ENCODE measurements at regions not wholly inside any gene's neighbourhood (a gene's known extent, or its start where the extent isn't known, plus 50 kb on each side); places are given as distances from the start of the nearest gene placed in this dataset.

- Histone ChIP-seq H3K4me1 (ENCODE audit: low read length) (no peaks in the 10 kb centered on the region), H3K9me3 (replicated peaks; ENCODE audit: insufficient read depth, low read length) (no peaks in the 10 kb centered on the region), H3K9me2 (replicated peaks; ENCODE audit: insufficient read depth, low read length) (no peaks in the 10 kb centered on the region), H3K27ac (ENCODE audit: low read length) (no peak overlapping the region), H2AFZ (ENCODE audit: low read length) (no peak overlapping the region), H3K79me2 (ENCODE audit: low read length) (no peaks in the 10 kb centered on the region), H3F3A (ENCODE audit: insufficient read depth, low read length) (no peaks in the 10 kb centered on the region), H4K20me1 (ENCODE audit: insufficient read depth, low read length) (no peaks in the 10 kb centered on the region), H3K9ac (ENCODE audit: low read length) (no peak overlapping the region), H3K36me3 (replicated peaks; ENCODE audit: insufficient read depth, low read length) (no peaks in the 10 kb centered on the region), H3K4me2 (ENCODE audit: low read depth, low read length) (no peak overlapping the region), H3K27me3 (replicated peaks; ENCODE audit: insufficient read depth, low read length) (no peaks in the 10 kb centered on the region), H3K4me3 (ENCODE audit: low read length) (no peak overlapping the region)
- DNase-seq: no peak
- TF ChIP-seq EZH2phosphoT487 (IDR thresholded peaks at IDR 0.05; ENCODE audit: low read length) (no peak), EZH2 (optimal IDR thresholded peaks at IDR 0.05; ENCODE audit: low read depth, low read length) (no peak)
Observed at GRCh38 chr3:170765419-170766078, 104.4 kb downstream of the RPL22L1 start.

DNA sequence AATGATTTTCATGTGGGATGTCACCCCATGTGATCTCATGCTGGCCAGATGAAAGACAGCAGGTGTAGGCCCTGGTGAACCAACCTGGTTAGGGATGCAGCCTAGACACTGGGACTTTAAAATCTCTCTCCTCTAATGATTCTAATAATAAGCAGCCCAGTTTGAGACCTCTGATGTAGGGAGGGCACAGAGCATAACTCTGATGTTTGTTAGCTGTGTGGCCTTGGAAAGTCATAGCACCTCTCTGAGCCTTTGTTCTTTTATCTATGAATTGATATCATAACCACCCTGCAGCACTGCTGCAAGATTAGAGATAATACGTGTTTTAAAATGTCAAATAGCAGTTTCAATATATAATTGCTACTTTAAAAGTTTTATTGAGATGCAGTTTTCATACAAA lies 106.0 kb downstream of the RPL22L1 start:
- no peaks in the 10 kb centered on the region for H3K4me1 ChIP-seq (ENCODE audit: low read length)
- no peak overlapping the region for H2AFZ ChIP-seq (ENCODE audit: low read length)
- H3K9me2 ChIP-seq (replicated peaks; ENCODE audit: insufficient read depth, low read length): no peaks in the 10 kb centered on the region
- H4K20me1 ChIP-seq (ENCODE audit: insufficient read depth, low read length): no peaks in the 10 kb centered on the region
- H3K9me3 ChIP-seq (replicated peaks; ENCODE audit: insufficient read depth, low read length): no peaks in the 10 kb centered on the region
- no peak overlapping the region for H3K9ac ChIP-seq (ENCODE audit: low read length)
- DNase-seq: no peak
- H3K27ac ChIP-seq (ENCODE audit: low read length): no peak overlapping the region
- H3K79me2 ChIP-seq (ENCODE audit: low read length): no peaks in the 10 kb centered on the region
- H3K27me3 ChIP-seq (replicated peaks; ENCODE audit: insufficient read depth, low read length): no peaks in the 10 kb centered on the region
- no peak overlapping the region for H3K4me3 ChIP-seq (ENCODE audit: low read length)
- no peak for TF ChIP-seq EZH2phosphoT487 (IDR thresholded peaks at IDR 0.05; ENCODE audit: low read length)
- TF ChIP-seq EZH2 (optimal IDR thresholded peaks at IDR 0.05; ENCODE audit: low read depth, low read length): no peak
- TF ChIP-seq, protein P1, sequence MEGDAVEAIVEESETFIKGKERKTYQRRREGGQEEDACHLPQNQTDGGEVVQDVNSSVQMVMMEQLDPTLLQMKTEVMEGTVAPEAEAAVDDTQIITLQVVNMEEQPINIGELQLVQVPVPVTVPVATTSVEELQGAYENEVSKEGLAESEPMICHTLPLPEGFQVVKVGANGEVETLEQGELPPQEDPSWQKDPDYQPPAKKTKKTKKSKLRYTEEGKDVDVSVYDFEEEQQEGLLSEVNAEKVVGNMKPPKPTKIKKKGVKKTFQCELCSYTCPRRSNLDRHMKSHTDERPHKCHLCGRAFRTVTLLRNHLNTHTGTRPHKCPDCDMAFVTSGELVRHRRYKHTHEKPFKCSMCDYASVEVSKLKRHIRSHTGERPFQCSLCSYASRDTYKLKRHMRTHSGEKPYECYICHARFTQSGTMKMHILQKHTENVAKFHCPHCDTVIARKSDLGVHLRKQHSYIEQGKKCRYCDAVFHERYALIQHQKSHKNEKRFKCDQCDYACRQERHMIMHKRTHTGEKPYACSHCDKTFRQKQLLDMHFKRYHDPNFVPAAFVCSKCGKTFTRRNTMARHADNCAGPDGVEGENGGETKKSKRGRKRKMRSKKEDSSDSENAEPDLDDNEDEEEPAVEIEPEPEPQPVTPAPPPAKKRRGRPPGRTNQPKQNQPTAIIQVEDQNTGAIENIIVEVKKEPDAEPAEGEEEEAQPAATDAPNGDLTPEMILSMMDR (IDR thresholded peaks at IDR 0.05; ENCODE audit: low read length): no peak
- no peaks in the 10 kb centered on the region for H3K36me3 ChIP-seq (replicated peaks; ENCODE audit: insufficient read depth, low read length)
- H3F3A ChIP-seq (ENCODE audit: insufficient read depth, low read length): no peaks in the 10 kb centered on the region
- no peak overlapping the region for H3K4me2 ChIP-seq (ENCODE audit: low read depth, low read length)

DNA sequence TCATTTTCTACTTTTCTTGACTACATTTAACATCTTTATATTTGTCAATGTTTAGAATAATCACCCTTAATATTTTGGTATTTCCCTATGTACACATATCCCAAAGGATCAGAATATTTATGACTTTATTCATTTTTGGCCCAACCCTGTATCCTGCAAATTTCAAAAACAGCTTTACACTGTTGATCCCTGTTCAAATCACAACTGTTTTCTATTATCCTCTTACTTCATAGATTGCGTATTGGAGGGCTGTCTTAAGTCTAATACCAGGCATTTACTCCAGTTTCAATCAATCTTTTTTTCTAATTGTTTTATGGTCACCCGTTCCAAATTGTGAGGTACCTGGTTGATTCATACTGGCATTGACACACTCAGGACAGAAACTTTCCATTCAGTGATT lies 107.9 kb downstream of the RPL22L1 start:
- H3K79me2 ChIP-seq (ENCODE audit: low read length): no peaks in the 10 kb centered on the region
- H3K4me1 ChIP-seq (ENCODE audit: low read length): no peaks in the 10 kb centered on the region
- H3K4me3 ChIP-seq (ENCODE audit: low read length): no peak overlapping the region
- H3F3A ChIP-seq (ENCODE audit: insufficient read depth, low read length): no peaks in the 10 kb centered on the region
- H2AFZ ChIP-seq (ENCODE audit: low read length): no peak overlapping the region
- no peaks in the 10 kb centered on the region for H4K20me1 ChIP-seq (ENCODE audit: insufficient read depth, low read length)
- DNase-seq: no peak
- H3K9me3 ChIP-seq (replicated peaks; ENCODE audit: insufficient read depth, low read length): no peaks in the 10 kb centered on the region
- H3K4me2 ChIP-seq (ENCODE audit: low read depth, low read length): no peak overlapping the region
- H3K9me2 ChIP-seq (replicated peaks; ENCODE audit: insufficient read depth, low read length): no peaks in the 10 kb centered on the region
- H3K27me3 ChIP-seq (replicated peaks; ENCODE audit: insufficient read depth, low read length): no peaks in the 10 kb centered on the region
- TF ChIP-seq, protein P1 (IDR thresholded peaks at IDR 0.05; ENCODE audit: low read length): no peak
- TF ChIP-seq EZH2 (optimal IDR thresholded peaks at IDR 0.05; ENCODE audit: low read depth, low read length) (no peak), EZH2phosphoT487 (IDR thresholded peaks at IDR 0.05; ENCODE audit: low read length) (no peak)
- no peak overlapping the region for H3K9ac ChIP-seq (ENCODE audit: low read length)
- no peak overlapping the region for H3K27ac ChIP-seq (ENCODE audit: low read length)
- no peaks in the 10 kb centered on the region for H3K36me3 ChIP-seq (replicated peaks; ENCODE audit: insufficient read depth, low read length)

DNA sequence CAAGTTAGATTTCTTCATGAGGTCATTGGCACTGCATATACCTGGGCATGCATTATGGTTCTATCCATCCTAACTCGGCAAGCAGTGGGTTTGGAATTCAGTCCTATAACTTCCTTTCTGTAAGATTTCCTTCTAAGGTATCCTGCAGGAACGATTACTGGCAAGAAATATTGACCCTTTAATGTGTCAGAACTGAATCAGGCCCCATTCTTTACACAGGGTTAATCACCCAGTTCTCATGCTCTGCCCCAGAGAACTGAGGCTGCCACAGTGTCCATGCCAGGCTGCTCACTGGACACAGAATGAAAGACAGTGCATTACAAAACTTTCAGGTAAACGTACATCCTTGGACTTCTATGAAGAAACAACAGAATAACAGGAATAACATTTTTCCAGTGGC lies 108.9 kb downstream of the RPL22L1 start:
- Histone ChIP-seq H3K27me3 (replicated peaks; ENCODE audit: insufficient read depth, low read length) (no peaks in the 10 kb centered on the region), H3K36me3 (replicated peaks; ENCODE audit: insufficient read depth, low read length) (no peaks in the 10 kb centered on the region), H3K4me1 (ENCODE audit: low read length) (no peaks in the 10 kb centered on the region), H3K4me2 (ENCODE audit: low read depth, low read length) (no peak overlapping the region), H3K79me2 (ENCODE audit: low read length) (no peaks in the 10 kb centered on the region), H3K9me3 (replicated peaks; ENCODE audit: insufficient read depth, low read length) (no peaks in the 10 kb centered on the region), H3K9me2 (replicated peaks; ENCODE audit: insufficient read depth, low read length) (no peaks in the 10 kb centered on the region), H3K4me3 (ENCODE audit: low read length) (no peak overlapping the region), H4K20me1 (ENCODE audit: insufficient read depth, low read length) (no peaks in the 10 kb centered on the region), H3K27ac (ENCODE audit: low read length) (no peak overlapping the region), H3K9ac (ENCODE audit: low read length) (no peak overlapping the region), H2AFZ (ENCODE audit: low read length) (no peak overlapping the region), H3F3A (ENCODE audit: insufficient read depth, low read length) (no peaks in the 10 kb centered on the region)
- no peak for DNase-seq
- no peak for TF ChIP-seq EZH2 (optimal IDR thresholded peaks at IDR 0.05; ENCODE audit: low read depth, low read length)
- no peak for TF ChIP-seq EZH2phosphoT487 (IDR thresholded peaks at IDR 0.05; ENCODE audit: low read length)
- TF ChIP-seq, protein P1 (IDR thresholded peaks at IDR 0.05; ENCODE audit: low read length): no peak

Data from MM.1S (cell line).